Body of pancreas (tissue), 4 donors: ENCODE measurements at regions not wholly inside any gene's neighbourhood (a gene's known extent, or its start where the extent isn't known, plus 50 kb on each side); places are given as distances from the start of the nearest gene placed in this dataset.
"Not testable (repeated sequence)": the region's sequence is repeated elsewhere in the genome, so short reads cannot be mapped to it uniquely, and the experiment has no call there.

Source experiments
- POLR2A ChIP-seq, 3 donors: fragments of 450-650 bp; IDR thresholded peaks; one replicate each; pipeline ENCODE4 v1.6.1; 2016; ENCODE audit warnings: antibody characterized with exemption in 3 of 3, mild to moderate bottlenecking in 2 of 3
- TF ChIP-seq, protein P1 (sequence below), 7 experiments: fragments of 450-650 bp in 4 of 7; fragments of 200-600 bp in 3 of 7; sonication (generic) in 3 of 7; IDR thresholded peaks; one replicate each; pipeline ENCODE4 v1.5.1; 2016 to 2019; ENCODE audit warnings: antibody characterized with exemption in 7 of 7

GRCh38 chrY:5908696-5909494 is 337.1 kb upstream of the TSPY2 start:
- TF ChIP-seq, protein P1, sequence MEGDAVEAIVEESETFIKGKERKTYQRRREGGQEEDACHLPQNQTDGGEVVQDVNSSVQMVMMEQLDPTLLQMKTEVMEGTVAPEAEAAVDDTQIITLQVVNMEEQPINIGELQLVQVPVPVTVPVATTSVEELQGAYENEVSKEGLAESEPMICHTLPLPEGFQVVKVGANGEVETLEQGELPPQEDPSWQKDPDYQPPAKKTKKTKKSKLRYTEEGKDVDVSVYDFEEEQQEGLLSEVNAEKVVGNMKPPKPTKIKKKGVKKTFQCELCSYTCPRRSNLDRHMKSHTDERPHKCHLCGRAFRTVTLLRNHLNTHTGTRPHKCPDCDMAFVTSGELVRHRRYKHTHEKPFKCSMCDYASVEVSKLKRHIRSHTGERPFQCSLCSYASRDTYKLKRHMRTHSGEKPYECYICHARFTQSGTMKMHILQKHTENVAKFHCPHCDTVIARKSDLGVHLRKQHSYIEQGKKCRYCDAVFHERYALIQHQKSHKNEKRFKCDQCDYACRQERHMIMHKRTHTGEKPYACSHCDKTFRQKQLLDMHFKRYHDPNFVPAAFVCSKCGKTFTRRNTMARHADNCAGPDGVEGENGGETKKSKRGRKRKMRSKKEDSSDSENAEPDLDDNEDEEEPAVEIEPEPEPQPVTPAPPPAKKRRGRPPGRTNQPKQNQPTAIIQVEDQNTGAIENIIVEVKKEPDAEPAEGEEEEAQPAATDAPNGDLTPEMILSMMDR (IDR thresholded peaks at IDR 0.05), result not testable (repeated sequence)
- TF ChIP-seq POLR2A (IDR thresholded peaks at IDR 0.05), result not testable (repeated sequence)
